Neutrophil (primary cell): ENCODE measurements at regions not wholly inside any gene's neighbourhood (a gene's known extent, or its start where the extent isn't known, plus 50 kb on each side); places are given as distances from the start of the nearest gene placed in this dataset.

Experiments used
- H3K27ac ChIP-seq: fragments of 200-600 bp; sonication (generic); 2 replicates; pipeline ENCODE4 v1.5.1; 2016; ENCODE audit warnings: mild to moderate bottlenecking, moderate library complexity
- H3K27me3 ChIP-seq: fragments of 200-600 bp; sonication (generic); 2 replicates; pipeline ENCODE4 v1.6.0; 2016; ENCODE audit warnings: mild to moderate bottlenecking
- H3K36me3 ChIP-seq: fragments of 200-600 bp; sonication (generic); 2 replicates; pipeline ENCODE4 v1.5.1; 2017
- H3K4me1 ChIP-seq, 2 experiments: fragments of 200-600 bp in 1 of 2; sonication (generic) in 1 of 2; 1 replicate in 1 of 2; 2 replicates in 1 of 2; pipeline versions ENCODE4 v1.5.1 to v1.6.1; 2013 to 2016; ENCODE audit warnings: low read depth in 1 of 2, low read length in 1 of 2, mild to moderate bottlenecking in 1 of 2, moderate library complexity in 1 of 2; ENCODE audit not compliant: control insufficient read depth in 1 of 2, insufficient read depth in 1 of 2
- H3K4me3 ChIP-seq, 2 experiments: fragments of 200-600 bp in 1 of 2; sonication (generic) in 1 of 2; 1 replicate in 1 of 2; 2 replicates in 1 of 2; pipeline ENCODE4 v1.5.1; 2013 to 2016; ENCODE audit warnings: low read depth in 1 of 2, low read length in 1 of 2, mild to moderate bottlenecking in 1 of 2, moderate library complexity in 1 of 2
- H3K9me3 ChIP-seq: fragments of 200-600 bp; sonication (generic); 2 replicates; pipeline ENCODE4 v1.5.1; 2016
- TF ChIP-seq, protein P1 (sequence below): fragments of 200-600 bp; sonication (generic); IDR thresholded peaks from 2 replicates; pipeline ENCODE4 v1.5.1; 2016; ENCODE audit warnings: antibody characterized with exemption

GRCh38 chr2:22329211-22330154, 1055.5 kb upstream of the KLHL29 start:
- no peaks in the 10 kb centered on the region for H3K27me3 ChIP-seq
- no peak overlapping the region for H3K4me3 ChIP-seq
- H3K4me1 ChIP-seq = no peaks in the 10 kb centered on the region
- no peak overlapping the region for H3K27ac ChIP-seq
- TF ChIP-seq, protein P1, sequence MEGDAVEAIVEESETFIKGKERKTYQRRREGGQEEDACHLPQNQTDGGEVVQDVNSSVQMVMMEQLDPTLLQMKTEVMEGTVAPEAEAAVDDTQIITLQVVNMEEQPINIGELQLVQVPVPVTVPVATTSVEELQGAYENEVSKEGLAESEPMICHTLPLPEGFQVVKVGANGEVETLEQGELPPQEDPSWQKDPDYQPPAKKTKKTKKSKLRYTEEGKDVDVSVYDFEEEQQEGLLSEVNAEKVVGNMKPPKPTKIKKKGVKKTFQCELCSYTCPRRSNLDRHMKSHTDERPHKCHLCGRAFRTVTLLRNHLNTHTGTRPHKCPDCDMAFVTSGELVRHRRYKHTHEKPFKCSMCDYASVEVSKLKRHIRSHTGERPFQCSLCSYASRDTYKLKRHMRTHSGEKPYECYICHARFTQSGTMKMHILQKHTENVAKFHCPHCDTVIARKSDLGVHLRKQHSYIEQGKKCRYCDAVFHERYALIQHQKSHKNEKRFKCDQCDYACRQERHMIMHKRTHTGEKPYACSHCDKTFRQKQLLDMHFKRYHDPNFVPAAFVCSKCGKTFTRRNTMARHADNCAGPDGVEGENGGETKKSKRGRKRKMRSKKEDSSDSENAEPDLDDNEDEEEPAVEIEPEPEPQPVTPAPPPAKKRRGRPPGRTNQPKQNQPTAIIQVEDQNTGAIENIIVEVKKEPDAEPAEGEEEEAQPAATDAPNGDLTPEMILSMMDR = no peak
- H3K36me3 ChIP-seq = no peaks in the 10 kb centered on the region
- H3K9me3 ChIP-seq = no peaks in the 10 kb centered on the region

DNA sequence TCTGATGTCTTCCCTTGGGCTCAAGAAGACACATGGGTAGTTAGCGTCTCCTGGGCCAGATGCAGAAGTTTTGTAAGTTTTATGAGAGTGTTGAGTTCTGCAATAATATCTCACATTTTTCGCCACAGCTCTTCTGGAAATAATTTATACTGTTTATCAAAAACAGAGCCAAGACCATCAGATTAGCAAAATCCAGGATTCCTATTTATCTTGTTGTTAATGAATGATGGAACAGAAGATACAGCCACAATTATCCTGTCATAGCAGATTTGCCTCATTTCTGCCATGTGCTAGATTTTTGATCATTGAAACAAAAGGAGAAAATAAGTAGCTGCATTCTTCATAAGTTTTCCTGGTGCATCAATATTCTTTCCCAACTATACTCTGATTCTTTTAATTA, 1048.6 kb upstream of the KLHL29 start:
- Histone ChIP-seq H3K4me1 (no peaks in the 10 kb centered on the region), H3K9me3 (no peaks in the 10 kb centered on the region), H3K27me3 (no peaks in the 10 kb centered on the region), H3K4me3 (no peak overlapping the region), H3K36me3 (no peaks in the 10 kb centered on the region), H3K27ac (no peak overlapping the region)
- TF ChIP-seq, protein P1 = no peak

GRCh38 chr2:22340716-22341115, 1044.3 kb upstream of the KLHL29 start:
- no peak overlapping the region for H3K4me3 ChIP-seq
- no peaks in the 10 kb centered on the region for H3K36me3 ChIP-seq
- H3K4me1 ChIP-seq = no peaks in the 10 kb centered on the region
- H3K9me3 ChIP-seq = no peaks in the 10 kb centered on the region
- H3K27me3 ChIP-seq = no peaks in the 10 kb centered on the region
- H3K27ac ChIP-seq = no peak overlapping the region
- TF ChIP-seq, protein P1 = no peak

GRCh38 chr2:22347306-22347705, 1037.7 kb upstream of the KLHL29 start:
- TF ChIP-seq, protein P1 = no peak

GRCh38 chr2:22350621-22351020, 1034.4 kb upstream of the KLHL29 start:
- no peaks in the 10 kb centered on the region for H3K9me3 ChIP-seq
- TF ChIP-seq, protein P1 = no peak

More at GRCh38 chr2:22347306-22347705, 1037.7 kb upstream of the KLHL29 start:
- H3K27me3 ChIP-seq = no peaks in the 10 kb centered on the region
- H3K4me3 ChIP-seq = no peak overlapping the region
- no peaks in the 10 kb centered on the region for H3K36me3 ChIP-seq
- H3K27ac ChIP-seq = no peak overlapping the region
- no peaks in the 10 kb centered on the region for H3K9me3 ChIP-seq
- no peaks in the 10 kb centered on the region for H3K4me1 ChIP-seq

More at GRCh38 chr2:22350621-22351020, 1034.4 kb upstream of the KLHL29 start:
- Histone ChIP-seq H3K27me3 (no peaks in the 10 kb centered on the region), H3K36me3 (no peaks in the 10 kb centered on the region), H3K4me1 (no peaks in the 10 kb centered on the region), H3K4me3 (no peak overlapping the region), H3K27ac (no peak overlapping the region)
